Ishikawa (cell line): ENCODE measurements at regions not wholly inside any gene's neighbourhood (a gene's known extent, or its start where the extent isn't known, plus 50 kb on each side); places are given as distances from the start of the nearest gene placed in this dataset.

Source experiments
- CEBPB ChIP-seq: IDR thresholded peaks from 2 replicates; pipeline ENCODE4 v1.6.1; 2012
- CREB1 ChIP-seq: IDR thresholded peaks from 2 replicates; pipeline ENCODE4 v1.6.1; 2012; ENCODE audit warnings: low read depth
- EGR1 ChIP-seq: IDR thresholded peaks from 2 replicates; pipeline ENCODE4 v1.6.1; 2012
- EP300 ChIP-seq: IDR thresholded peaks from 2 replicates; pipeline ENCODE4 v1.6.1; 2012; ENCODE audit warnings: borderline replicate concordance
- FOXM1 ChIP-seq: IDR thresholded peaks from 2 replicates; pipeline ENCODE4 v1.6.1; 2012; ENCODE audit warnings: low read depth, borderline replicate concordance
- MAX ChIP-seq: IDR thresholded peaks from 2 replicates; pipeline ENCODE4 v1.6.1; 2012
- NFIC ChIP-seq: IDR thresholded peaks from 2 replicates; pipeline ENCODE4 v1.6.1; 2012
- RAD21 ChIP-seq: IDR thresholded peaks from 2 replicates; pipeline ENCODE4 v1.6.1; 2012; ENCODE audit warnings: low read depth
- REST ChIP-seq: IDR thresholded peaks from 2 replicates; pipeline ENCODE4 v1.6.1; 2012; ENCODE audit warnings: low read depth, mild to moderate bottlenecking
- TAF1 ChIP-seq: IDR thresholded peaks from 2 replicates; pipeline ENCODE4 v1.6.1; 2012; ENCODE audit warnings: low read depth, mild to moderate bottlenecking
- TCF12 ChIP-seq: IDR thresholded peaks from 2 replicates; pipeline ENCODE4 v1.6.1; 2012; ENCODE audit warnings: low read depth
- TEAD4 ChIP-seq: IDR thresholded peaks from 2 replicates; pipeline ENCODE4 v1.6.1; 2012
- USF1 ChIP-seq: IDR thresholded peaks from 2 replicates; pipeline ENCODE4 v1.6.1; 2012
- YY1 ChIP-seq: IDR thresholded peaks from 2 replicates; pipeline ENCODE4 v1.6.1; 2012; ENCODE audit warnings: low read depth
- ZBTB7A ChIP-seq: IDR thresholded peaks from 2 replicates; pipeline ENCODE4 v1.6.1; 2012; ENCODE audit warnings: low read depth

- TF ChIP-seq NFIC (no peak), ZBTB7A (no peak), MAX (no peak), FOXM1 (no peak), CEBPB (no peak), REST (no peak), EP300 (no peak), TAF1 (no peak), EGR1 (no peak), YY1 (no peak), RAD21 (no peak), TCF12 (no peak)
These were observed 54.8 kb upstream of the POU3F2 start for GRCh38 chr6:98779618-98780017.

- TF ChIP-seq MAX: no peak
- no peak for TF ChIP-seq FOXM1
- no peak for TF ChIP-seq EP300
- no peak for TF ChIP-seq TCF12
- TF ChIP-seq TEAD4: no peak
- no peak for TF ChIP-seq EGR1
- TF ChIP-seq NFIC: no peak
- TF ChIP-seq ZBTB7A: no peak
- TF ChIP-seq TAF1: no peak
- no peak for TF ChIP-seq YY1
These were observed 51.6 kb upstream of the POU3F2 start for GRCh38 chr6:98782772-98783171.

- no peak for TF ChIP-seq EP300
- no peak for TF ChIP-seq NFIC
- TF ChIP-seq REST: no peak
- no peak for TF ChIP-seq EGR1
- no peak for TF ChIP-seq MAX
- TF ChIP-seq FOXM1: no peak
- TF ChIP-seq CEBPB: no peak
- TF ChIP-seq USF1: no peak
- TF ChIP-seq ZBTB7A: no peak
- TF ChIP-seq CREB1: no peak
- no peak for TF ChIP-seq YY1
- no peak for TF ChIP-seq TAF1
These were observed 50.8 kb upstream of the POU3F2 start for GRCh38 chr6:98783578-98783977.
